GM18526 (cell line): ENCODE measurements at regions not wholly inside any gene's neighbourhood (a gene's known extent, or its start where the extent isn't known, plus 50 kb on each side); places are given as distances from the start of the nearest gene placed in this dataset.

Experiments used
- POLR2A ChIP-seq: IDR thresholded peaks from 3 replicates; pipeline ENCODE4 v1.6.1; 2011; ENCODE audit not compliant: insufficient read length; ENCODE audit errors: extremely low read depth

DNA sequence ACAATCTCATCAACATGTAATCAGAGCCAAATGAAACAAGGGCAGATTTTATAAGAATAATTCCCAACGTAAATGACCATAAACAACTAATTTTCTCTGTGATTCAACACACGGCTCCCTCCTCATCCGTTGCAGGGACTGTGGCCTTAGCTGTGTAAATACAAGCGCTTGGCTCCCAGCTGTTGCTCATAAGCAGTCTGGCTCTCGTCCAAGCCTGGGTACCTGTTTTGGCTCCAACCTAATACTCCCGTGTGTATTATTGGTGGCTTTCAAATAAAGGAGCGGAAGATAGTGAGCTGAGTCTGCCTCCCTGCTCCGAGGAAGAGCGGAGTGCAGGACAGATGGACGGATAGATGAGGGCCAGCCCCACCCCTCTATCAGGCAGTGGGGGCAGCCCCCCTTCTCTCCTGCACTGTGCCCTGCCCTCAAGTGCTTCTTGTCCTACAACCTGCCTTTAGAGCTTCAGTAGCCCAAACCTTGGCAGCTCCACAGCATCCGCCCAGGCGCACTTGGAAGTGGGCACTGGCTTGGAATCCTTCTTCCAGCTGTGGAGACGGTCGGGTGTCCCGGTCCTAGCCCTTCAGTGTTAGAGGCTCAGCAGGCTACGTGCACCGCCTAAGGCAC lies 670.9 kb downstream of the BRD1 start:
- TF ChIP-seq POLR2A = no peak

GRCh38 chr22:49155770-49156580 lies 671.7 kb downstream of the BRD1 start:
- no peak for TF ChIP-seq POLR2A

GRCh38 chr22:49155039-49155769 lies 672.5 kb downstream of the BRD1 start:
- no peak for TF ChIP-seq POLR2A

DNA sequence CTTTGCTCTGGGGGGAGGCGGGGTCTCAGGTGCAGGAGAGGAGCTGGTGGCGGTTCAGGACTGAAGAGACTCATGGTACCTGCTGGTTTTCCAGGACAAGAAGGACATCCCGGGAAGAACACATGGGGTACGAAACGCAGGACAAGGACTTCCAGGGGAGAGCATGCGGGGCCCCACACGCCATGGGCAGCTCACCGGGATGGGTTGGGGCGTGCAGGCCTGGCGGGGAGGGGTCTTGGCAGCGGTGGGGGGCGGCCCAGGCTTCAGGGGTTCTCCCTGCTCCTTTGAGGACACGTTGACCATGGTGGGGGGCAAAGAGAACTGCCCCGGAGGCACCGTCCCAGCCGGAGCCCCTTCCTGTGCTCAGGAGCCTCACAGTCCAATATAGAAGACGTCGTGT lies 673.2 kb downstream of the BRD1 start:
- TF ChIP-seq POLR2A = no peak

GRCh38 chr22:49153921-49154320 lies 673.8 kb downstream of the BRD1 start:
- TF ChIP-seq POLR2A = no peak

DNA sequence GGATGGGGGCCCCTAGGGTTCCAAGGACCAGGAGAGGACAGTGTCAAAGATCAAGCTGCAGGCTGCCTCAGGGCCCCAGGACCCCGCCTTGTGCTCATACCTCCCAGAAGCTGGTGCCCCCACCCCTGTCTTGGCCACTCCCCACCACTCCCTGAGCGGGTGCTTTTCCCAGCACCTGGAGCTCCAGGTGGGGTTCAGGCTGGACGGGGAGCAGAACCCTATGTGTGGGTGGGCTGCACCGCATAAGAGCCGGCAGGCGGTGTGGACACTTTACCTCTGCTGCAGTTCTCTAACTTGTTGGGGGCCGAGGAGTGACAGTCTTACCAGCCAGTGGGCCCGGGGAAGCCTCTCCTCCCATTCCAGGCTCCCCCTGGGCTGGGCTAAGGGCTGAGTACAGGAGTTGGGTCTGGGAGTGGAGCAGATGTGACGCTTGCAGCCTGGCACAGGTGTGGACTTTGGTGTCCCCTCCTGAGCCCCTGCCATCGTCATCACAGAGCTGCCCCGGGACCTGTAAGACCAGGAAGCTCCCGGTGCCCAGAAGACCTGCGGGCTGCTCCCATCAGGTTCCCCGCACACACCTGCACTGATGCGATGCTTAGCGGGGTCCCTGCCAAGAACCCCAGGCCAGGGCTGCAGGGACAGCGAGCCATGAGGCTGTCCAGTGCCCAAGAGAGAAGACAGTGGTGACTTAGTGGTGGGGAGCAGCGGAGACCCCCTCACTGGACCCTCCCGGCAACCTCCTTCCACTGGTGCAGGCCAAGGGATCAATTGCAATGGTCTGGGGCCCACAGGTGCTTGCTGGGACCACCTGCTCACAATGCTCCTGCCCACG lies 674.5 kb downstream of the BRD1 start:
- TF ChIP-seq POLR2A = no peak

DNA sequence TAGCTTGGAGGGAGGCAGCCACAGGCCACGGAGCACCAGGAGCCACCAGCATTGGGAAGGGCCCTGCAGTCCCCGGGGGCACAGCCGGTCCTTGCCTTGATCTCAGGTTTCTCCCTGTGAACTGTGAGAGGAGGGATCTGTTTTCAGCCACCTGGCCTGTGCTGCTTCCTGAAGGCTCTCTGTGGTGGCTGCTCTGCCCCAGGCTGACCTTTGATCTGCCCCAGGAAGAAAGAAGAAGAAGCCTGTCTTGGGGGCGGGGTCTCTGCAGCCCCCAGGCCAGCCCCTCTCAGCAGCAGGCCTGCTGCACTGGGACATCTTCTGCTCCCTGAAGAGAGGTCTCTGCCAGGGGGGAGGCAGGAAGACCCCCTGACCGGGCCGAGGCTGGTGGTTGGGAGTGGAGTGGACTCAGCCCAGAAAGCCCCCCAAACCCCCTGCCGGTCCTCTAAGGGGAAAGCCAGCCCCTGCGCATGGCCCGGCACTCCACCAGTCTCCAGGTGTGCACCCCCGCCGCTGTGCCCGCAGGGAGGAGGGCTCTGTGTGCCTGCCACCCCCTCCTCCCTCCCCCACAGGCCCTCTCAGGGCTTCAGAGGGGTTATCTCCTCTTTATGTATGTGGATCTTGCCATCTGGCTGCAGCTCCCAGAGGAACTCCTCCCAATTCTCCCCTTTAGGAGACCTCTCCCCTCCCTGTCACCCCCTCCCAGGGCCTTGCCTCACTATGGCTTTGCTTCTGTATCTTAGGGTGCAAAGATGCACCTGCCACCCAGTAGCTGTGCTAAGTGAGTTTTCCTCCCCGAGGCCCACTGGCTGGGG lies 675.3 kb downstream of the BRD1 start:
- no peak for TF ChIP-seq POLR2A

DNA sequence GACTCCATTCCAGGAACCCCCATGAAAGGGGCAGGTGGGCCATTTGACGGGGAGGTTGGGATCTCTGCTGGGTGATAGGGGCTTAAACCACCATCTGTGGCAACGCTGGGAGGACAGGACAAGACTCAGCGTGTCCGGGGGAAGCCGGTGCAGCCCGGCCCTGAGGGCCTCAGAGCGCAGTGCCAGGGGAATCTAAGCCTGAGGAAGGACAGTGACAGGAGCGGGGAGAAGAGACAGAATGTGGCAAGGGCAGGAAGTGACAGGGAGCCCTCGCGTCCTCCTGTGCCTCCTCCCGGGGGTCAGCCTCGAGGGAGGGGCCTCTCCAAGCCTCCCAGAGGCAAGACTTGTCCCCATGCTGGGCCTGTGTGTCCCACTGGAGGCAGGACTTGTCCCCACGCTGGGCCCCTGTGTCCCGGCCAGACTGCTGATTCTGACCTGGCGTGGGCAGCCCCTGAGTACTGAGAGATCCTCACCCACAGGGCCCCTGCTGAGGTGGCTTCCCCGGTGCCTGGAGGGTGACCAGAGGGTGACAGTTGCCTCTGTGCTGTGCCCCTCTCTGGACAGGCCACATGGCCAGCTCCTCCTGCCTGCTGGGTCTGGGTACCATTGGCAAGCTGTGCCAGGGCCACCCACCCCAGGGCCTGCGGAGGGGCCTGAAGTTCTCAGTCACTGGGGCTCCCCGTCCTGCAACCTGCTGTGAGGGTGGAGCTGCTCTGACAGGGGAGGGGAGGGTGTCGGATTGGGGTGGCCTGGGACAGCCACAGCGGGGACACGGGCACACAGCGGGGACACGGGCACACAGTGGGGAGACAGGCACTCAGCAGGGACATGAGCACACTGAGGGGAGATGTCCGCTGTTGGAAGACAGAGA lies 676.2 kb downstream of the BRD1 start:
- TF ChIP-seq POLR2A = no peak

DNA sequence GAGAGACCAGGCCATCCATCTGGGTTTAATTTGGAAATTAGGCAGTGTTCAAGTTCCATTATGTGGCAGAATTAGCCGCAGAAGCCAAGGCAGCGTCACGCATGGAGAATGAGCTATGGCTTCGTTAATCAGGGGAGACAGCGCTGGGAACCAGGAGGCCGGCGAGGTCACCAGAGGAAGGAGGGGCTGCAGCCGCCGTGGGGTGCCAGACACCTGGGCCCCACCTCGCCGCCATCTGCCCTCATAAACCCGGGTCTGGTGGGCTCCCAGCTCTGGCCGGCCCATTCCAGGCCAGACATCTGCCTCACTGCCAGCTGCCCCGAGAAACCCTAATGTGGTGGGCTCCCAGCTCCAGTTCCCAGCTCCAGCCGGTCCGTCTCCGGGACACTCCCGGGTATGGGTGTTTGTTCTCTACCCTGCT lies 676.9 kb downstream of the BRD1 start:
- TF ChIP-seq POLR2A = no peak

GRCh38 chr22:49149721-49150608 lies 677.7 kb downstream of the BRD1 start:
- no peak for TF ChIP-seq POLR2A

DNA sequence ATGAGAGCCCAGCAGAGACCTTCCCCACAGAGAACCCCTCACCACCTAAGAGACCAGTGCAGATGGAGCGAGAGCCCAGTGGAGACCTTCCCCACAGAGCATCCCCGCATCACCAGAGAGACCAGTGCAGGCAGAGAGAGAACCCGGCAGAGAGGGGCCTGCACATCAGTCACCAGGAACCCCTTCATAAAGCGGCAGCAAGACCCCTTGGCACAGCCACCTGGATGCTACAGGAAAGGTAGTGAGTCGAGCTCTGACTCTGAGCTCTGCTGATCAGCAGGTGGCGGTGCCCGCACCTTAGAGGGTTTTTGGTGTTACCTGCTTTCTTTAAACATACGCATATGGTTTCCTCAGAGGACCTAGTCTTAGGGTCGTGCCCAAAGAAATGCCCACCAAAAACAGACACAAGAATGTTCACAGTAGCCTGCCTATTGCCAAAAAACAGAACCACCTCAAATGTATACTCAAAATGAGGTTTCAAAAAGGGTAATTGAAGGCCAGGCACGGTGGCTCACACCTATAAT lies 678.7 kb downstream of the BRD1 start:
- no peak for TF ChIP-seq POLR2A

DNA sequence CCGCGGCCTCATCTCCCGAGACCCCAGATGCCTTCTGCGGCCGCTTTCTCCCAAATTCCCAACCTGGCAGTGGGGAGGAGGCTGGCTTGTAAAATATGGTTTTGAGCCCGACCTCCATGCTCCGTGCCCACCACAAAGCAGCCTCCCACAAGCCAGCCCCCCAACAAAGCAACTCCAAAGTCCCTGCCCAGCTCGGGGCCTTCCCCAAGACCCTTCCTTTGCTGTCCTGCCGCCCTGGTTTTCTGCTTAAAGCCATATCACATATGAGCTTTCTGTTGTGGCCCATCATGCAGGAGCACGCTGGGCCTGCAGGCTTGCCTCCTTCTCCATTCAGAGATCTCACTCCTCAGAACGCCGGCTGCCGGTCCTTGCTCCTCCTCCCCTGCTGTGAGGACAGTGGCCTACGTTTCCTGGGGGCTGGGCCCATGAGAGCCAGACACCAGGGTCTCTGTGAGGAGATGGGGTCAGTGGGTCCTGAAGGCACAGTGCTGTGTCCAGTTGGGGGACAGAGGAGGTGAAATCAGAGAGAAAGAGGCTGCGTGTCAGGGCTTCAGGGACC lies 680.0 kb downstream of the BRD1 start:
- no peak for TF ChIP-seq POLR2A
